ENCODE measurements at regions not wholly inside any gene's neighbourhood (a gene's known extent, or its start where the extent isn't known, plus 50 kb on each side); places are given as distances from the start of the nearest gene placed in this dataset.

DNA sequence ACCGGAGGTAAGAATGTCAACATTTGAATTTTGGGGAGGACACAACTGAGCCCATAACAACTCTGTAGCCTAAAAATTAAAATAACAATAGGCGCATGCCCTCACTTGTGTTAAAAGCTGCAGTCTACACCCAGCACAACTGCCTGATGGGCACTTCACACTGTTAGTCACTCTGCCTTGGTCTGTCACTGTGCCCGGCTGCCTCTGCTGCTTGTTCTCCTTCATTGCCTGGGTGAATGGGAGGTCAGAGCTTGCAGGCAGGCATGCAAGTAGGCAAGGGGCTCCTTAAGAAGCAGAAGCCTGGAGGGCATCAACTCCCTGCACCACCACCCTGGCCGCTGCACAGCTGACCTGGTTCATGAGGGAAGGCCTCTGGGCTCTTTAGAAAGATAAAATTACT, 374.8 kb downstream of the MID1IP1 start:
- peak overlapping the region; percentile 84 for H3K27ac Mint-ChIP-seq
- no peaks in the 10 kb centered on the region for H3K9me3 Mint-ChIP-seq
- TF ChIP-seq, protein P1, sequence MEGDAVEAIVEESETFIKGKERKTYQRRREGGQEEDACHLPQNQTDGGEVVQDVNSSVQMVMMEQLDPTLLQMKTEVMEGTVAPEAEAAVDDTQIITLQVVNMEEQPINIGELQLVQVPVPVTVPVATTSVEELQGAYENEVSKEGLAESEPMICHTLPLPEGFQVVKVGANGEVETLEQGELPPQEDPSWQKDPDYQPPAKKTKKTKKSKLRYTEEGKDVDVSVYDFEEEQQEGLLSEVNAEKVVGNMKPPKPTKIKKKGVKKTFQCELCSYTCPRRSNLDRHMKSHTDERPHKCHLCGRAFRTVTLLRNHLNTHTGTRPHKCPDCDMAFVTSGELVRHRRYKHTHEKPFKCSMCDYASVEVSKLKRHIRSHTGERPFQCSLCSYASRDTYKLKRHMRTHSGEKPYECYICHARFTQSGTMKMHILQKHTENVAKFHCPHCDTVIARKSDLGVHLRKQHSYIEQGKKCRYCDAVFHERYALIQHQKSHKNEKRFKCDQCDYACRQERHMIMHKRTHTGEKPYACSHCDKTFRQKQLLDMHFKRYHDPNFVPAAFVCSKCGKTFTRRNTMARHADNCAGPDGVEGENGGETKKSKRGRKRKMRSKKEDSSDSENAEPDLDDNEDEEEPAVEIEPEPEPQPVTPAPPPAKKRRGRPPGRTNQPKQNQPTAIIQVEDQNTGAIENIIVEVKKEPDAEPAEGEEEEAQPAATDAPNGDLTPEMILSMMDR (IDR thresholded peaks at IDR 0.05): no peak
- no peak for DNase-seq
- no peak overlapping the region for H3K4me3 Mint-ChIP-seq
- H3K36me3 Mint-ChIP-seq (ENCODE audit: low read depth): no peaks in the 10 kb centered on the region
- intact Hi-C loops (cut with micrococcal nuclease): no loop called here
- H3K4me1 Mint-ChIP-seq (ENCODE audit: low read depth): peaks cover 22% of the 10 kb centered on the region
- ChIA-PET POLR2A (interaction anchor here (1.1 kb wide), 1 partner anchor 20 kb away, joined by 3 read pairs; no protein-coding TSS in a partner anchor), CTCF (no interaction called here)
- no peaks in the 10 kb centered on the region for H3K27me3 Mint-ChIP-seq
- ATAC-seq: no peak

DNA sequence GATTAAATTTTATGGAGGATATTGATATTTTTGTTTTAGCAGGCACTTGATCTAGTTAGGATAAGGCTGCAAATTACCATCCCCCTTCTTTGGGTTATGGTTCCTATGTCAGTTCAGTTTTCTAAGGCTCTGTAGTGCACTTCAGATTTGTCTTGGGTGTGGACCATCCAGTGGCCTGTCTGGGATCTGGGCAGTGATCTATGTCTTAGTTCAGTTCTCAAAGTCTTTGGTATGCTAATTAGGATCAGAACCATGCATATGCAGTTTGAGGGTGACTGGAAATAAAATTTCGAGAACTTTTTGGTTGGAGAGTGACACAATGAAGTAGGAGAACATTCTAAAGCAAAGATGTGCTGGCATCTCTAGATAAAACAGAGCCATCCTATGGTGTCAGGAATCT, 388.2 kb downstream of the MID1IP1 start:
- Mint-ChIP-seq H3K27me3 (peaks cover 4% of the 10 kb centered on the region), H3K27ac (no peak overlapping the region), H3K4me3 (no peak overlapping the region), H3K4me1 (ENCODE audit: low read depth) (no peaks in the 10 kb centered on the region), H3K9me3 (peaks cover 2% of the 10 kb centered on the region), H3K36me3 (ENCODE audit: low read depth) (no peaks in the 10 kb centered on the region)
- no peak for ATAC-seq
- TF ChIP-seq, protein P1 (IDR thresholded peaks at IDR 0.05): no peak
- POLR2A ChIA-PET: no interaction called here
- intact Hi-C loops (cut with micrococcal nuclease): no loop called here
- CTCF ChIA-PET: no interaction called here
- no peak for DNase-seq

DNA sequence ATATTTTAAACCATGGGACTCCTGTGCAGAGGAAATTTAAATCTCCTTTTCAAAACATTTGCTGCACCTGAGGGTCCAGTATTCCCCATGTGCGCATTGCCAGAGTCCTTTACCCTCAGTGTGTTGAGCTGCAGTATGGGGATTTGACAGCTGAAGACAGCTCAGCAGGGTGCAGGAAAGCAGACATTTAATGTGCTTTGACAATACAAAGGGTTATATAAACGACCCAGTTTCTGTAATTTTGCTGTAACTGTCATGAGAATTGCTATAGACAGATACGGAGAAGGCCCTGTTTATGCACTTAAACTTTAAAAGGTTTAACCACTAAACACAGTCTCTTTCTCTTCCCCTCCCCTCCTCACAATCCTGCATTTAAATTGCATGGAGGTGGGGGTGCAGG, 393.4 kb downstream of the MID1IP1 start:
- TF ChIP-seq, protein P1 (IDR thresholded peaks at IDR 0.05): no peak
- DNase-seq (no peak), ATAC-seq (no peak)
- Mint-ChIP-seq H3K27me3 (peaks cover 4% of the 10 kb centered on the region), H3K36me3 (ENCODE audit: low read depth) (peaks cover 2% of the 10 kb centered on the region), H3K4me1 (ENCODE audit: low read depth) (peaks cover 34% of the 10 kb centered on the region), H3K4me3 (no peak overlapping the region), H3K9me3 (peaks cover under 1% of the 10 kb centered on the region), H3K27ac (no peak overlapping the region)
- intact Hi-C loops (cut with micrococcal nuclease): loop anchor here (10.0 kb wide), 1 partner anchor 60 kb away; no protein-coding TSS in a partner anchor
- CTCF ChIA-PET: interaction anchor here (1.2 kb wide), 1 partner anchor 31 kb away, joined by 4 read pairs; no protein-coding TSS in a partner anchor
- POLR2A ChIA-PET: no interaction called here

DNA sequence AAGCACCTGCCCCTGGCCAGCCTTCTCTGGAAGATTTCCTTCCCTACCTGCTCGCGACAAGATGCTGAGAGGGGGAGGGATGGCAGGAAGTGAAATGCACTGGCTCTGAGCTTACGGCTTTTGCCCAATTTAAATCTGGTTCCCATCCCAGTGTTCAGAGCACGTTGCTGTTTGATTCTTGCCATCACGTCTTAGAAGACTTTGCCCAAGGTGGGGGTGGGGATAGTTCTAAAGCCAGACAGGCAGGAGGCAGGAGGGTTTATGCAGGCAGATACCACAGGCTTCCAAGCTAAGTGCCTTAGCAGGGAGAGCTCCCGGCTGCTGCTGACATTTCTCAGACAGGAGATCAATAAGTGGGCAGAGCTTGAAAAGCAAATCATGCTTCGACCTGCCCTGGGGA, 393.9 kb downstream of the MID1IP1 start:
- ChIA-PET CTCF (interaction anchor here (1.2 kb wide), 1 partner anchor 32 kb away, joined by 4 read pairs; no protein-coding TSS in a partner anchor), POLR2A (no interaction called here)
- H3K36me3 Mint-ChIP-seq (ENCODE audit: low read depth): peaks cover 2% of the 10 kb centered on the region
- peaks cover 2% of the 10 kb centered on the region for H3K9me3 Mint-ChIP-seq
- H3K27me3 Mint-ChIP-seq: peaks cover 4% of the 10 kb centered on the region
- no peak overlapping the region for H3K4me3 Mint-ChIP-seq
- peaks cover 39% of the 10 kb centered on the region for H3K4me1 Mint-ChIP-seq (ENCODE audit: low read depth)
- intact Hi-C loops (cut with micrococcal nuclease): loop anchor here (10.0 kb wide), 1 partner anchor 60 kb away; no protein-coding TSS in a partner anchor
- DNase-seq: no peak
- ATAC-seq: no peak
- TF ChIP-seq, protein P1 (IDR thresholded peaks at IDR 0.05): no peak
- H3K27ac Mint-ChIP-seq: peak overlapping the region; percentile 18

DNA sequence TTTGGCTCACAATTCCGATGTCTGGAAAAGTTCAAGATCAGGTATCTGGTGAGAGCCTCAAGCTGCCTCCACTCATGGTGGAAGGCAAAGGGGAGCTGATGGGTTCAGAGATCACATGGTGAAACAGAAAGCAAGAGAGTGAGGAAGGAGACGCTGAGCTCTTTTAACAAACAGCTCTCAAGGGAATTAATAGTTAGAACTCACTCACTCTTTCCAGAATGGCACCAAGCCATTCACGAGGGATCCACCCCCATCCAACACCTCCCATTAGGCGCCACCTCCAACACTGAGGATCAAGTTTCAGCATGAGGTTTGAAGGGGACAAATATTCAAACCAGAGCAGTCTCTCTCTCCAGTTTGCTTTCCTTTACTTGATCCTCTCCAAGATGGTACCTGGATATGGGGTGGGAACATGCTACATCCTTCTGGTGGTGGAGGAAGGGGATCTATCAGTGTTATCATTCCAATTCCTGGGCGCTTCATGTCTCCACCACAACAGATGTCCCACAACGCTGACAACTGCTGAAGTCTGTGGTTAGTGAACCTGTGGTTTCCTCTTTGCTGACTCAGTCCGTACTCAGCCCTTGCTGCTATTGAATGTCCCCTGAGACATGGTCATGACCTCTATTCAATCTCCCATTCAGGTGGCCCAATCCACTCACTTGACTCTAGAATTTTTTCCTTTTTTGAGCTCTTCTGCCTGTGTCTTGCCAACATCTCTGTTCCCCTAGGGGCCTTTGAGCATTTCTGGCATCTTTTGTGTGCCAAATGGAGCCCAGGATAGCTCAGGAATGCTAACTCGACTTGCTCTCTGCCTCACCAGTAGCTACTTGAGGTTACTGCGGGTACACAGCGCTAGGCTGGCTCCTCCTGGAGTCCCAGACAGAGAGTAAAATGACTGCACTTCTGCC, 395.2 kb downstream of the MID1IP1 start:
- intact Hi-C loops (cut with micrococcal nuclease): loop anchor here (10.0 kb wide), 1 partner anchor 62 kb away; no protein-coding TSS in a partner anchor
- H3K4me3 Mint-ChIP-seq: peak overlapping the region; percentile 52
- POLR2A ChIA-PET: interaction anchor here (0.7 to 0.8 kb wide), 2 partner anchors 20 to 22 kb away, joined by 3 read pairs; no protein-coding TSS in a partner anchor

More for the DNA sequence above, 395.2 kb downstream of the MID1IP1 start:
- Mint-ChIP-seq H3K4me1 (ENCODE audit: low read depth) (peaks cover 52% of the 10 kb centered on the region), H3K27ac (peak overlapping the region; percentile 87), H3K36me3 (ENCODE audit: low read depth) (peaks cover 2% of the 10 kb centered on the region), H3K9me3 (peaks cover 2% of the 10 kb centered on the region), H3K27me3 (peaks cover 4% of the 10 kb centered on the region)
- ATAC-seq (peak; percentile 88), DNase-seq (peak; percentile 69)
- TF ChIP-seq, protein P1 (IDR thresholded peaks at IDR 0.05): no peak
- CTCF ChIA-PET: interaction anchor here (0.6 to 1.2 kb wide), 3 partner anchors 23 to 45 kb away, joined by 3 to 6 read pairs (median 5); no protein-coding TSS in a partner anchor
